ENCODE measurements at regions not wholly inside any gene's neighbourhood (a gene's known extent, or its start where the extent isn't known, plus 50 kb on each side); places are given as distances from the start of the nearest gene placed in this dataset.

- DNase-seq, result no peak
These were observed 836.7 kb downstream of the CBLN2 start for GRCh38 chr18:71707400-71707799.

- DNase-seq, result no peak
These were observed 854.6 kb downstream of the CBLN2 start for GRCh38 chr18:71689416-71690160.

GRCh38 chr18:71682591-71682990 is 861.6 kb downstream of the CBLN2 start:
- peak in 1 of 2 experiments; percentile 9 for DNase-seq

GRCh38 chr18:71678144-71678543 is 866.0 kb downstream of the CBLN2 start:
- DNase-seq, result no peak

- no peak for DNase-seq
These were observed 870.2 kb downstream of the CBLN2 start for GRCh38 chr18:71673954-71674353.

GRCh38 chr18:71673498-71673897 is 870.6 kb downstream of the CBLN2 start:
- DNase-seq, result no peak

- DNase-seq, result no peak
These were observed 877.7 kb downstream of the CBLN2 start for GRCh38 chr18:71666481-71666880.

GRCh38 chr18:71665131-71665530 is 879.0 kb downstream of the CBLN2 start:
- no peak for DNase-seq

GRCh38 chr18:71643822-71644221 is 900.3 kb downstream of the CBLN2 start:
- no peak for DNase-seq

- DNase-seq, result no peak
These were observed 913.4 kb downstream of the CBLN2 start for GRCh38 chr18:71630696-71631095.

- no peak for DNase-seq
These were observed 918.5 kb downstream of the CBLN2 start for GRCh38 chr18:71625556-71626090.

GRCh38 chr18:71598374-71598773 is 945.8 kb downstream of the CBLN2 start:
- no peak for DNase-seq

- no peak for DNase-seq
These were observed 946.9 kb downstream of the CBLN2 start for GRCh38 chr18:71597219-71597618.

- no peak for DNase-seq
These were observed 960.9 kb downstream of the CBLN2 start for GRCh38 chr18:71583252-71583651.

- no peak for DNase-seq
These were observed 989.5 kb downstream of the CBLN2 start for GRCh38 chr18:71554686-71555085.

GRCh38 chr18:71541643-71542042 is 1002.5 kb downstream of the CBLN2 start:
- no peak for DNase-seq

GRCh38 chr18:71529703-71530303 is 1014.3 kb downstream of the CBLN2 start:
- DNase-seq, result no peak

- DNase-seq, result no peak
These were observed 1020.4 kb downstream of the CBLN2 start for GRCh38 chr18:71523483-71524435.

GRCh38 chr18:71505526-71505925 is 1038.6 kb downstream of the CBLN2 start:
- no peak for DNase-seq

GRCh38 chr18:71503222-71503621 is 1040.9 kb downstream of the CBLN2 start:
- no peak for DNase-seq

- DNase-seq, result no peak
These were observed 1058.5 kb downstream of the CBLN2 start for GRCh38 chr18:71485611-71486010.

GRCh38 chr18:71471963-71472725 is 1072.0 kb downstream of the CBLN2 start:
- no peak for DNase-seq

Data from NCI-H526 (cell line).